ENCODE measurements at regions not wholly inside any gene's neighbourhood (a gene's known extent, or its start where the extent isn't known, plus 50 kb on each side); places are given as distances from the start of the nearest gene placed in this dataset.

GRCh38 chr12:91417650-91418049 is 235.0 kb upstream of the DCN start:
- H3K9me3 Mint-ChIP-seq, result no peaks in the 10 kb centered on the region
- no peak for ATAC-seq
- no peak overlapping the region for H3K27ac Mint-ChIP-seq
- H3K36me3 Mint-ChIP-seq (ENCODE audit: low read depth), result no peaks in the 10 kb centered on the region
- H3K27me3 Mint-ChIP-seq, result peaks cover 6% of the 10 kb centered on the region
- H3K4me1 Mint-ChIP-seq, result no peaks in the 10 kb centered on the region
- H3K4me3 Mint-ChIP-seq, result no peak overlapping the region
- no peak for DNase-seq

GRCh38 chr12:91414636-91415035 is 232.0 kb upstream of the DCN start:
- H3K36me3 Mint-ChIP-seq (ENCODE audit: low read depth), result no peaks in the 10 kb centered on the region
- no peak overlapping the region for H3K4me3 Mint-ChIP-seq
- H3K27me3 Mint-ChIP-seq, result peaks cover 2% of the 10 kb centered on the region
- no peaks in the 10 kb centered on the region for H3K9me3 Mint-ChIP-seq
- ATAC-seq (no peak), DNase-seq (no peak)
- no peak overlapping the region for H3K27ac Mint-ChIP-seq
- H3K4me1 Mint-ChIP-seq, result no peaks in the 10 kb centered on the region

GRCh38 chr12:91413581-91414546 is 231.2 kb upstream of the DCN start:
- no peak for DNase-seq

GRCh38 chr12:91406920-91407341 is 224.3 kb upstream of the DCN start:
- Mint-ChIP-seq H3K4me1 (peaks cover 10% of the 10 kb centered on the region), H3K27me3 (no peaks in the 10 kb centered on the region), H3K36me3 (ENCODE audit: low read depth) (no peaks in the 10 kb centered on the region), H3K4me3 (no peak overlapping the region), H3K9me3 (no peaks in the 10 kb centered on the region), H3K27ac (no peak overlapping the region)
- DNase-seq, result peak; percentile 15
- peak; percentile 76 for ATAC-seq

More at GRCh38 chr12:91413581-91414546, 231.2 kb upstream of the DCN start:
- Mint-ChIP-seq H3K9me3 (no peaks in the 10 kb centered on the region), H3K27me3 (peaks cover 2% of the 10 kb centered on the region), H3K27ac (no peak overlapping the region), H3K36me3 (ENCODE audit: low read depth) (no peaks in the 10 kb centered on the region), H3K4me3 (no peak overlapping the region), H3K4me1 (no peaks in the 10 kb centered on the region)
- no peak for ATAC-seq

GRCh38 chr12:91404441-91404840 is 221.8 kb upstream of the DCN start:
- DNase-seq (no peak), ATAC-seq (no peak)
- H3K27ac Mint-ChIP-seq, result no peak overlapping the region
- no peak overlapping the region for H3K4me3 Mint-ChIP-seq
- no peaks in the 10 kb centered on the region for H3K36me3 Mint-ChIP-seq (ENCODE audit: low read depth)
- no peaks in the 10 kb centered on the region for H3K9me3 Mint-ChIP-seq
- no peaks in the 10 kb centered on the region for H3K27me3 Mint-ChIP-seq
- peaks cover 10% of the 10 kb centered on the region for H3K4me1 Mint-ChIP-seq

- Mint-ChIP-seq H3K27ac (no peak overlapping the region), H3K36me3 (ENCODE audit: low read depth) (no peaks in the 10 kb centered on the region), H3K4me1 (no peaks in the 10 kb centered on the region), H3K4me3 (no peak overlapping the region), H3K9me3 (no peaks in the 10 kb centered on the region), H3K27me3 (no peaks in the 10 kb centered on the region)
- ATAC-seq (no peak), DNase-seq (no peak)
These were observed 218.6 kb upstream of the DCN start for GRCh38 chr12:91401190-91401589.

- no peak overlapping the region for H3K27ac Mint-ChIP-seq
- H3K9me3 Mint-ChIP-seq, result no peaks in the 10 kb centered on the region
- ATAC-seq, result no peak
- no peak overlapping the region for H3K4me3 Mint-ChIP-seq
- no peak for DNase-seq
- H3K4me1 Mint-ChIP-seq, result no peaks in the 10 kb centered on the region
- no peaks in the 10 kb centered on the region for H3K36me3 Mint-ChIP-seq (ENCODE audit: low read depth)
- no peaks in the 10 kb centered on the region for H3K27me3 Mint-ChIP-seq
These were observed 217.7 kb upstream of the DCN start for GRCh38 chr12:91400271-91400670.

- no peak for ATAC-seq
- Mint-ChIP-seq H3K27ac (no peak overlapping the region), H3K36me3 (ENCODE audit: low read depth) (no peaks in the 10 kb centered on the region), H3K27me3 (no peaks in the 10 kb centered on the region), H3K4me3 (no peak overlapping the region), H3K4me1 (no peaks in the 10 kb centered on the region), H3K9me3 (no peaks in the 10 kb centered on the region)
- DNase-seq, result no peak
These were observed 215.4 kb upstream of the DCN start for GRCh38 chr12:91397866-91398532.

- Mint-ChIP-seq H3K4me3 (no peak overlapping the region), H3K36me3 (ENCODE audit: low read depth) (no peaks in the 10 kb centered on the region), H3K27me3 (no peaks in the 10 kb centered on the region)
These were observed 213.7 kb upstream of the DCN start for GRCh38 chr12:91396293-91396692.

GRCh38 chr12:91395628-91396135 is 213.1 kb upstream of the DCN start:
- Mint-ChIP-seq H3K36me3 (ENCODE audit: low read depth) (no peaks in the 10 kb centered on the region), H3K4me1 (no peaks in the 10 kb centered on the region), H3K4me3 (no peak overlapping the region), H3K27me3 (no peaks in the 10 kb centered on the region), H3K9me3 (peaks cover 4% of the 10 kb centered on the region), H3K27ac (no peak overlapping the region)
- no peak for DNase-seq
- no peak for ATAC-seq

More at GRCh38 chr12:91396293-91396692, 213.7 kb upstream of the DCN start:
- H3K27ac Mint-ChIP-seq, result no peak overlapping the region
- ATAC-seq (no peak), DNase-seq (no peak)
- no peaks in the 10 kb centered on the region for H3K9me3 Mint-ChIP-seq
- no peaks in the 10 kb centered on the region for H3K4me1 Mint-ChIP-seq

GRCh38 chr12:91394903-91395302 is 212.3 kb upstream of the DCN start:
- H3K4me1 Mint-ChIP-seq, result no peaks in the 10 kb centered on the region
- no peaks in the 10 kb centered on the region for H3K27me3 Mint-ChIP-seq
- ATAC-seq (no peak), DNase-seq (no peak)
- H3K36me3 Mint-ChIP-seq (ENCODE audit: low read depth), result no peaks in the 10 kb centered on the region
- H3K9me3 Mint-ChIP-seq, result peaks cover 7% of the 10 kb centered on the region
- no peak overlapping the region for H3K4me3 Mint-ChIP-seq
- H3K27ac Mint-ChIP-seq, result no peak overlapping the region

GRCh38 chr12:91388573-91388972 is 206.0 kb upstream of the DCN start:
- Mint-ChIP-seq H3K9me3 (peaks cover 7% of the 10 kb centered on the region), H3K4me3 (no peak overlapping the region), H3K36me3 (ENCODE audit: low read depth) (no peaks in the 10 kb centered on the region), H3K27me3 (no peaks in the 10 kb centered on the region), H3K4me1 (no peaks in the 10 kb centered on the region), H3K27ac (no peak overlapping the region)
- ATAC-seq (no peak), DNase-seq (no peak)

GRCh38 chr12:91387461-91388134 is 205.0 kb upstream of the DCN start:
- H3K4me1 Mint-ChIP-seq, result no peaks in the 10 kb centered on the region
- ATAC-seq, result peak; percentile 40

GRCh38 chr12:91384806-91385205 is 202.2 kb upstream of the DCN start:
- Mint-ChIP-seq H3K4me3 (no peak overlapping the region), H3K36me3 (ENCODE audit: low read depth) (no peaks in the 10 kb centered on the region), H3K9me3 (no peaks in the 10 kb centered on the region), H3K27me3 (no peaks in the 10 kb centered on the region), H3K27ac (no peak overlapping the region), H3K4me1 (peaks cover 10% of the 10 kb centered on the region)
- DNase-seq (no peak), ATAC-seq (no peak)

More at GRCh38 chr12:91387461-91388134, 205.0 kb upstream of the DCN start:
- Mint-ChIP-seq H3K27me3 (no peaks in the 10 kb centered on the region), H3K9me3 (peaks cover 7% of the 10 kb centered on the region), H3K36me3 (ENCODE audit: low read depth) (no peaks in the 10 kb centered on the region), H3K4me3 (no peak overlapping the region), H3K27ac (no peak overlapping the region)
- DNase-seq, result no peak
